NCI-H2029 treated with DMSO at 0.1 percent for 48 hours (cell line): ENCODE measurements at regions not wholly inside any gene's neighbourhood (a gene's known extent, or its start where the extent isn't known, plus 50 kb on each side); places are given as distances from the start of the nearest gene placed in this dataset.

Experiments
- DNase-seq: peaks from one replicate; lab custom pipeline; 2025; lab: John Stamatoyannopoulos, UW

DNA sequence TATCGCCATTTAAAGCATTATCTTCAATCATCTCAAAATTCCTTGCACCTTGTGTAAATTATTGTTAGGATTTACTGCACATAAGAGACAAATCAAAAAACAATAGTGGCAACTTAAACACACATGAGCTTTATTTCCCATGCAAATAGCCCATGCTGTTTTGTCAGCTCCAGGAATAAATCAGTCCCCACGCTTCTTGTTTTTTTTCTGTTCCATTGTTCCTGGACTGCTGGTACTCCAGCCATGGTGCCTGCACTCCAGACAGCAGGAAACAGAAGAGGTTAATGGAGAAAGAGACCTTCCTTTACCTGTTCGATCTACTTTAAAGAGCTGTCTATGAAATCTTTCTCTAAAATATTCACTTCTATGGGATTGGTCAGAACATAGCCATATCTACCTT lies 1515.7 kb upstream of the TENM3 start:
- DNase-seq, result no peak

GRCh38 chr4:180734753-180735432 lies 1508.3 kb upstream of the TENM3 start:
- no peak for DNase-seq

GRCh38 chr4:180741703-180742102 lies 1501.5 kb upstream of the TENM3 start:
- DNase-seq, result no peak

DNA sequence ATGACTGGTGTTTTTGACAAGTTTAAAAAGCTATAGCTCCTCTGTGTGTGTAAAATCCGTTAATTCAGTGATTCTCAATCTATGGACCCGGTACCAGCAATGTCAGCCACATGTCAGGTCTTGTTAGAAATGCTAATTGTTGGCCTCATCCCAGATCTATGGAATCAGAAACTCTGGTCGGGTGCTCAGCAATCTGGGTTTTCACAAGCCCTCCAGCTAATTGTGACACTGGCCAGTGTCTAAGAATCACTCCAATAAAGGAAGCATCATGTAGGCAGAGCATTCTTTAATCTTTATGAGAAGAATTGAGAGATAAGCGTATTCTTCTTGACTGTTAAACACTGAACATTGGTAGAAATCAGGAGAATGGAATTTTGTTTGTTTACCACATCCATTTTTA lies 1498.2 kb upstream of the TENM3 start:
- DNase-seq, result no peak

DNA sequence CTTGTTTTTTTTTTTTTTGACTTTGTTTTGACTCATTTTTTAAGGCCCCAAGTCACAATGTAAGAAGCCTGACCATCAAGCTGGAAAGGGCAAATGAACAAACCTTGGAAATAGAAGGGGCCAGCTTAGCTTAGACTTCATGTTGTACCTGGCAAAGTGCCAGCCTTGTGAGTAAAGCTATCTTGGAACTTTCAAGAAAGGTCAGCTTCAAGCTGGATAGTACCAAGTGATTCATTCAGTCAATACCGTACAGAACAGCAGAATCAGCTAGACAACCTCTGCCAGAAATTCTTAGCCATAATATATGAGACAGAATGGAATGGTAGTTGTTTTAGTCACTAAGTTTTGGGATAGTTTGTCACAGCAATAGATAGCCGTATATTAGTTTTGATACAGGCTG lies 1492.2 kb upstream of the TENM3 start:
- no peak for DNase-seq

DNA sequence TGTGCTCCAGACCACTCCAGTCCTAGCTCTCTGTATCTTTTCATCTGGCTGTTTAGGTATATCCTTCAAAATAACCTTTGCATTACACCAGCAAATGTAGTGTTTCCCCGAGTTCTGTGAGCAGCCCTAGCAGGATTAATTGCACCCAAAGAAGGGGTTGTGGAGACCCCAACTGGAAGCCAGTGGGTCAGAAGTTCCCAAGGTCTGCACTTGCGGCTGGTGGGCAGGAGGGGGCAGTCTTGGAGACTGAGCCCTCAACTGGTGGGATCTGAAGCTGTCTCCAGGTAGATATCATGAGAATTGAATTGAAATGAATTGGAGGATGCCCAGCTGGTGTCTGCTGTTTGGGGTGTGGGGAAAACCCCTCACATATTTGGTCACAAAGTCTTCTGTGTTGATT lies 1485.3 kb upstream of the TENM3 start:
- DNase-seq, result no peak

- DNase-seq, result no peak
Measured at GRCh38 chr4:180766045-180766444, 1477.2 kb upstream of the TENM3 start.

- peak; percentile 4 for DNase-seq
Measured at GRCh38 chr4:180766944-180767729, 1476.1 kb upstream of the TENM3 start.

GRCh38 chr4:180768610-180769009 lies 1474.6 kb upstream of the TENM3 start:
- DNase-seq, result no peak

DNA sequence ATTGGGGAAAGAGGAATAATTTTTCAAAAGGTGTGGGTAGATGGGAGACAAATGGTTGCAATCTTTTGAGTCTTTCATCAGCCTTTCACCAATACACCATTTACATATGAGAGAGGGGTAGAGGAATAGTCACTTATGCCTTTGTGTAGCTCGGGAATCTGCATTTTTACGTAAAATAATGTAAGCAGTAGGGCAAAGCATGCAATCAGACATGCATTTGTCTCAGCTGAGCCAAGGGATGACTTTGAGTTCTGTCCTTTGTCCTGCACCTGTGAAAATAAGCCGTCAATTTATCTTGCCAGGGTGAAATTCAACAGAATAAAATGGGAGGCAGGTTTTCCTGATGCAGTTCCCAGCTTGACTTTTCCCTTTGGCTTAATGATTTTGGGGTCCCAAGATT lies 1473.4 kb upstream of the TENM3 start:
- no peak for DNase-seq

GRCh38 chr4:180770265-180770664 lies 1472.9 kb upstream of the TENM3 start:
- no peak for DNase-seq

GRCh38 chr4:180784940-180785339 lies 1458.3 kb upstream of the TENM3 start:
- DNase-seq, result no peak

GRCh38 chr4:180788729-180789128 lies 1454.5 kb upstream of the TENM3 start:
- no peak for DNase-seq

GRCh38 chr4:180789929-180790328 lies 1453.3 kb upstream of the TENM3 start:
- no peak for DNase-seq

GRCh38 chr4:180790471-180790870 lies 1452.7 kb upstream of the TENM3 start:
- DNase-seq, result no peak

DNA sequence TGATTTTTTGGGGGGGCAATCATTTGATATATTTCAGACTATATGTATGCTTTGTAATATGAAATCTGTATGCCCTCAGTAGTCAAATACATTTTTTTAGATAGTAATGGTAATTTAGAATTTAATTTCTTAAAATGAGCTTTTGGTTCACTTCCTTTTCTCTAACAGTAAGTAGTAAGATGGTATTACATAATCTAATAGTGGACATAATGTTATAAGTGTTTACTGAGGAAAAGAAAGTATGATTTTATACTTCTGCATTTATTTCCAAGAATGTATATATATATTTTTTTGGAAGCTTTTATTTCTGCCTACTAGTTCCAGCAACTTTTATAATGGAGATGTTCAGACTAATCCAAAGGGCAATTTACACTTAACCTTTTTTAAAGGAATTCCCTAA lies 1450.7 kb upstream of the TENM3 start:
- DNase-seq, result no peak

DNA sequence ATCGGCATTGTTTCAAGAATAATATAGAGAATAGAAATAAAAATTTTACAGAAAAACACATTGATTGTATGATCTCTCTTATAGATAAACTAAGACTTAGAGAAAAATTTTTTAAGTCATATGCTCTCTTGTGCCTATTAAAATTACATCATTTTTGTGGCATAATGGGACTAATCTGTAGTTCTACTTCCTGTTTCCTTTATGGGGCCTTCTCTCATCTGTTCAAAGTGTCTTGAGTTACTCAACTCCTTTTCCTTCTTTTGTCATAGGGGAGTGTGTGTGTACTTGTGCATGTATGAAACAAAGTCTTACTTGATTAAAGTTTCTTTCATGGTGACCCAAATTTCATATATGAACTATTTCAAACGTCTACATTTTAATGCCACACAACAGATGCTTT lies 1448.9 kb upstream of the TENM3 start:
- DNase-seq, result no peak

- no peak for DNase-seq
Measured at GRCh38 chr4:180798036-180798577, 1445.1 kb upstream of the TENM3 start.

DNA sequence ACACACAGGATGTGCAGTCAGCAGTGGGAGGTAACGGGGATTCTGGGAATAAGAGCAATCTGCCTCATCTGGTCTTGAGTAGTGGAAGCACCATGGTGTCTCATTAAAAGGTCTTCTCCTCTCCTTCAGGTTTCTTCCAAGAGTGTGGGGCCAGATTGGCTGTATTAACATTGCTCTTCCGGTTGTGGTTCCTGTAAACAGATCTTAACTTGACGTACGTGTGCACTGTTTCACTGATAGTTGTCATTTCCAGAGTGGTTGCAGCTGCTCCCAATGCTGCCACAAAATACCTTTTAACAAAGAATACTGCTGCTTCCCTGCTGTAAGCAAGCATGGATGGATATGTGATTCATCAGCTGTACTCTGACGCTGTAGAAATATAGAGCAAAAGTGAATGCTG lies 1443.4 kb upstream of the TENM3 start:
- no peak for DNase-seq

- no peak for DNase-seq
Measured at GRCh38 chr4:180805101-180805500, 1438.1 kb upstream of the TENM3 start.

GRCh38 chr4:180808862-180809261 lies 1434.3 kb upstream of the TENM3 start:
- DNase-seq, result no peak

DNA sequence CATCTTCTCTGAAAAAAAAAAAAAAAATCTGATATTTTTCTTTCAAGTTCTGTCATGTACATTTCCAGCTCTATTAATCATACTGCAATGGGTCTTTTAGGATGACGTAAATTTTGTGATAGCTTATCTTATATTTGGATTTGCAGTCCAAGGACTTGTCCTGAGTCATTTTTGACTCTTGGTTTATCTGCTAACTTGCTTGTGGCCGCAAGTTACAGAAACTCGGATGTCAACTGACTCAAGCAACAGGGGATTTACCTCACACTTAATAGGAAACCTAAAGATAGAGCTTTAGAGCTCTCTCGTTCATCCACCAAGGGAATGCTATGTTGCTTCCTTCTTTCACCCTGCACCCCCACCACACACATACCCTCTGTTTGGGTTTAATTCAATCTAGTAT lies 1433.8 kb upstream of the TENM3 start:
- DNase-seq, result no peak

GRCh38 chr4:180810581-180810980 lies 1432.6 kb upstream of the TENM3 start:
- DNase-seq, result no peak

DNA sequence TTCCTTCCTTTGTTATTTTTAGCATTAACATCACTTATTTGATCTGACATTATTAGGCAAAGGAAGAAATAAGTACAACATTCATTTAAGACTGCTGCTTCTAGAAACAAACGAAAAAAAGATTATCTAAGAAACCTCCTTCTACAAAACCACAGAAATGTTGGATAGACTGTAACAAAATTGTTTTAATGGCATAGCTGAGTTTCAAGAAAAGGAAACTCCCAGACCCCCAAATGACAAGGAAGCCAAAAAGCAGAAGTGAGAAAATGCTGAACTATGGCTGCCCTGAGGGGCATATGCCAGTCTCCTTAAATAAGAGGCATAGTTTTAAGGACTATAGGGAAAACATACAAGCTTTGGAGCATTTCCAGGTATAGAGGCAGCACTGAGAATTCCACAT lies 1431.6 kb upstream of the TENM3 start:
- no peak for DNase-seq
